RWPE2 (cell line): ENCODE measurements at regions not wholly inside any gene's neighbourhood (a gene's known extent, or its start where the extent isn't known, plus 50 kb on each side); places are given as distances from the start of the nearest gene placed in this dataset.

Source experiments
- ATAC-seq: fragments of 200-7000 bp; cut with Tn5 transposase; 3 replicates; pipeline ENCODE4 v1.9.1; 2021; ENCODE audit warnings: low read depth
- DNase-seq: peaks from one replicate; pipeline ENCODE4 v3.0.0-alpha.2; 2020; ENCODE audit warnings: low spot score
- H3K27ac ChIP-seq: fragments of 450-650 bp; 2 replicates; pipeline ENCODE4 v1.5.1; 2017; ENCODE audit warnings: mild to moderate bottlenecking; ENCODE audit not compliant: poor library complexity, severe bottlenecking
- H3K27me3 ChIP-seq: fragments of 250-450 bp; sonication (Bioruptor Pico); 2 replicates; pipeline ENCODE4 v1.5.1; 2021; ENCODE audit warnings: mild to moderate bottlenecking, moderate library complexity; ENCODE audit not compliant: insufficient read depth, poor library complexity, severe bottlenecking
- H3K36me3 ChIP-seq: fragments of 250-450 bp; sonication (Bioruptor Pico); 2 replicates; pipeline ENCODE4 v1.5.1; 2020; ENCODE audit warnings: low read depth, mild to moderate bottlenecking, moderate library complexity
- H3K4me1 ChIP-seq: fragments of 250-450 bp; sonication (Bioruptor Pico); 2 replicates; pipeline ENCODE4 v1.5.1; 2021; ENCODE audit warnings: mild to moderate bottlenecking, moderate library complexity; ENCODE audit not compliant: insufficient read depth, poor library complexity, severe bottlenecking
- H3K4me3 ChIP-seq: fragments of 250-450 bp; sonication (Bioruptor Pico); 2 replicates; pipeline ENCODE4 v1.5.1; 2021; ENCODE audit warnings: mild to moderate bottlenecking, moderate library complexity; ENCODE audit not compliant: severe bottlenecking
- H3K9me3 ChIP-seq: fragments of 250-450 bp; sonication (Bioruptor Pico); 2 replicates; pipeline ENCODE4 v1.5.1; 2021; ENCODE audit warnings: mild to moderate bottlenecking, moderate library complexity; ENCODE audit not compliant: severe bottlenecking
- CTCF ChIP-seq: fragments of 450-650 bp; IDR thresholded peaks from one replicate; pipeline ENCODE4 v1.5.1; 2017; ENCODE audit warnings: mild to moderate bottlenecking, moderate library complexity; ENCODE audit not compliant: poor library complexity, severe bottlenecking

- H3K27ac ChIP-seq, result no peak overlapping the region
- no peak for TF ChIP-seq CTCF
- H3K4me1 ChIP-seq, result no peaks in the 10 kb centered on the region
- ATAC-seq (no peak), DNase-seq (no peak)
- no peak overlapping the region for H3K4me3 ChIP-seq
- H3K27me3 ChIP-seq, result no peaks in the 10 kb centered on the region
- no peaks in the 10 kb centered on the region for H3K9me3 ChIP-seq
- no peaks in the 10 kb centered on the region for H3K36me3 ChIP-seq
Observed at GRCh38 chr14:87640553-87640952, 352.4 kb downstream of the GALC start.

GRCh38 chr14:87638196-87638595, 354.8 kb downstream of the GALC start:
- ATAC-seq, result no peak

GRCh38 chr14:87635442-87635841, 357.5 kb downstream of the GALC start:
- no peak for TF ChIP-seq CTCF
- no peaks in the 10 kb centered on the region for H3K4me1 ChIP-seq
- ATAC-seq (no peak), DNase-seq (no peak)
- no peak overlapping the region for H3K27ac ChIP-seq
- peaks cover 2% of the 10 kb centered on the region for H3K27me3 ChIP-seq
- H3K36me3 ChIP-seq, result no peaks in the 10 kb centered on the region
- H3K4me3 ChIP-seq, result no peak overlapping the region
- no peaks in the 10 kb centered on the region for H3K9me3 ChIP-seq

More at GRCh38 chr14:87638196-87638595, 354.8 kb downstream of the GALC start:
- H3K27ac ChIP-seq, result no peak overlapping the region
- H3K27me3 ChIP-seq, result no peaks in the 10 kb centered on the region
- no peak overlapping the region for H3K4me3 ChIP-seq
- TF ChIP-seq CTCF, result no peak
- no peaks in the 10 kb centered on the region for H3K9me3 ChIP-seq
- no peak for DNase-seq
- no peaks in the 10 kb centered on the region for H3K4me1 ChIP-seq
- no peaks in the 10 kb centered on the region for H3K36me3 ChIP-seq

- Histone ChIP-seq H3K27me3 (peaks cover 14% of the 10 kb centered on the region), H3K9me3 (no peaks in the 10 kb centered on the region), H3K4me3 (no peak overlapping the region), H3K36me3 (no peaks in the 10 kb centered on the region), H3K4me1 (no peaks in the 10 kb centered on the region), H3K27ac (no peak overlapping the region)
- no peak for TF ChIP-seq CTCF
- ATAC-seq, result no peak
- no peak for DNase-seq
Observed at GRCh38 chr14:87632796-87633195, 360.2 kb downstream of the GALC start.

- Histone ChIP-seq H3K4me3 (no peak overlapping the region), H3K27me3 (peaks cover 14% of the 10 kb centered on the region), H3K36me3 (no peaks in the 10 kb centered on the region), H3K27ac (no peak overlapping the region), H3K9me3 (no peaks in the 10 kb centered on the region), H3K4me1 (no peaks in the 10 kb centered on the region)
- ATAC-seq (no peak), DNase-seq (no peak)
- no peak for TF ChIP-seq CTCF
Observed at GRCh38 chr14:87630846-87631245, 362.1 kb downstream of the GALC start.
